ENCODE measurements at regions not wholly inside any gene's neighbourhood (a gene's known extent, or its start where the extent isn't known, plus 50 kb on each side); places are given as distances from the start of the nearest gene placed in this dataset.

GRCh38 chr6:131459005-131459404 lies 114.0 kb upstream of the ARG1 start:
- TF ChIP-seq CTCF (conservative IDR thresholded peaks at IDR 0.05; ENCODE audit: low read depth, low read length) (no peak), EZH2 (IDR thresholded peaks at IDR 0.05; ENCODE audit: borderline replicate concordance, low read depth, low read length, poor library complexity, severe bottlenecking) (no peak)

Data from A673 (cell line).